HuH-7 (cell line): ENCODE measurements at regions not wholly inside any gene's neighbourhood (a gene's known extent, or its start where the extent isn't known, plus 50 kb on each side); places are given as distances from the start of the nearest gene placed in this dataset.

Source experiments
- DNase-seq: peaks from one replicate; pipeline ENCODE4 v3.0.0; 2011; ENCODE audit warnings: low spot score

GRCh38 chr1:182193908-182194550 lies 132.5 kb upstream of the ZNF648 start:
- DNase-seq = no peak

DNA sequence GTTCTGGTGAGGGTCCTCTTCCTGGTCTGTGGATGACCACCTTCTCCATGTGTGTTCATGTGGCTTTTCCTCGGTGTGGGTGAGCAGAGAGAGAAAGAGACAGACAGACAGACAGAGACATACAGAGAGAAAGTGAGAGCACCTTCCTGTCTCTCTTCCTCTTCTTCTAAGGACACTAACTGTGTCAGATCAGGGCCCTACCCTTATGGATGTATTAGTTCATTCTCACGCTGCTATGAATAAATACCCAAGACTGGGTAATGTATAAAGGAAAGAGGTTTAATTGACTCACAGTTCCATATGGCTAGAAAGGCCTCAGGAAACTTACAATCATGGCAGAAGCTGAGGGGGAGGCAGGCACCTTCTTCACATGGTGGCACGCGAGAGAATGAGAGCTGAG lies 131.5 kb upstream of the ZNF648 start:
- DNase-seq = no peak

- DNase-seq = no peak
Observed at GRCh38 chr1:182192215-182192614, 130.7 kb upstream of the ZNF648 start.

DNA sequence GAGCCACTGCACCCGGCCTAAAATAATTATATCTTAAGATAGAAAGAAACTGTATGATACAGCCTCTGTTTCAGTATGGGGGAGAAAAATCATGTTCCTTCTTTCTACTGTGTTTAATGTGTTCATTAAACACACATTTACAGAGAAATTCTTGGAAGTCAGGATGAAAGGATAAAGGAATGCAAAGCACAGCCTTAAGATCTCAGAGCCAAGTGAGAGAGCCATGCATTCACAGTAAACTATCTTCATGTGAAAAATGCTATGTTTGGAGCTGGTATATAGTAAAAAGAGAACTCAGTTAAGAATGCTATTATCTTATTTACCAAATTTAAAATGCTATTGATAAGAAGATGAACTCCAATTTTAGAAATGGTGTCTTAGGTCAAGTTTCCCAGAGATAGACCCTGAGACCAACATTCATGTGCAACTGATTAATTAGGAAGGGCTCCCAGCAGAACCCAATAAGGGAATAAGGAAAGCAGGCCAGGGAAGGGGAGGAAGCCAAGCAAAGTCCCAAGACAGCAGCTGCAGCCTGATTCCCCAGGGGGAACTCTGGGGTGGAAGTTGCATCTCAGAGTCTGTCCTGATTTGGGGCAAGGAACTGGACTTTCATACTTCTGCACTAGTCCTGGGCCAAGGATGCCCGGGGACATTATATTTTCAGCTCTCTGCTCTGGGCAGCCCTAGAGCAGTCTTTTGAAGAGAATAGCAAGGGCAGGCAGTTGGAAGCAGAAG lies 130.0 kb upstream of the ZNF648 start:
- no peak for DNase-seq

- no peak for DNase-seq
Observed at GRCh38 chr1:182189535-182190066, 128.1 kb upstream of the ZNF648 start.

DNA sequence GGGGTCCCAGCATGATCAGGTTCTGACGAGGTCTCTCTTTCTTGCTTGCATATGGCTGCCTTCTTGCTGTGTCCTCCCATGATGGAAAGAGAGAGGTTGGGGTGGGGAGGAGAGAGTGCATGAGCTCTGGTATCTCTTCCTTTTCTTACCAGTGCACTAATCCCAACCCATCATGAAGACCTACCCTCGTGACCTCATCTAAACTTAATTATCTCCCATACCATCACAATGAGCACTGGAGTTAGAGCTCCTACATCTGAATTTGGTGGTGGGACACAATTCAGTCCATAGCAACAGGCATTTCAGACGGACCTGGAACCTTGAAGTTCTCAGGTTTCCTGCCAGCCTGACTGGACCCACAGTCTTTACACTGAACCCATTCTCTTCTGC lies 125.2 kb upstream of the ZNF648 start:
- DNase-seq = no peak

- DNase-seq = peak; percentile 24
Observed at GRCh38 chr1:182185842-182186756, 124.6 kb upstream of the ZNF648 start.

DNA sequence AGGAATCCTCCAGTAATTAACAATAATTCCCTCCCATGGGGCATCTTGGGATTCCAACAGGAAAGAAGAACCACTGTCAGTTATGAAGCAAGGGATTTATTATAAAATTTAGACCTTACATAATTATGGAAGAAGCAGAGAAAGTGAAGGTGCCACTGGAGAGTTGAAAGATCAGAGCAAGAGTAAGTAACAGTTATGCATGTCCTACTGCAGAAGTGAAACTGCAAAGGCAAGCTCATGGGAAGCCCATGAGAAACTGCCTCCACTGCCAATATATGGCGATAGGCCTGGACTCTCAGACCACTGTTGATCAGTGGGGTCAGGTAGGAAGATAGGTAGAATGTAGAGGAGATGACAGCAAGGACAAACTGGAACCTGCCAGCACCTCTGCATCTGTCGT lies 123.6 kb upstream of the ZNF648 start:
- DNase-seq = no peak

GRCh38 chr1:182183606-182184005 lies 122.1 kb upstream of the ZNF648 start:
- DNase-seq = no peak

DNA sequence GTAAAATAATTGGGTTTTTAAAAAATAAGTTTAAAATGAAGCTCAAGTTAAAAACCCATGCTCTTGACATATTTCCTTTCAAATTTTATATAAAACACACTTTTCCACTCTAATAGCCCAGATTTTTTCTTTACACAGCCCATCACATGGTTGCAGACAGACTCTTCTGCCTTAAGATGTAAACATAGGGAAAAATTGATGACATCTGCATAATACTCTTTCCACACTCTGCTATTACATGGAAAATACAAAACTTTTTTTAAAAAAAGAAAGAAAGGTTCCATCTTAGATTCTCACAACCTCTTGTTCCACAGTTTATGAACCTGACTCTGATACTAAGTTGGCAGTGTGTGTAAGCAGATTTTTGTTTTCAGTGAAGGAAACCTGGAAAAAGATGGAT lies 120.8 kb upstream of the ZNF648 start:
- DNase-seq = no peak

DNA sequence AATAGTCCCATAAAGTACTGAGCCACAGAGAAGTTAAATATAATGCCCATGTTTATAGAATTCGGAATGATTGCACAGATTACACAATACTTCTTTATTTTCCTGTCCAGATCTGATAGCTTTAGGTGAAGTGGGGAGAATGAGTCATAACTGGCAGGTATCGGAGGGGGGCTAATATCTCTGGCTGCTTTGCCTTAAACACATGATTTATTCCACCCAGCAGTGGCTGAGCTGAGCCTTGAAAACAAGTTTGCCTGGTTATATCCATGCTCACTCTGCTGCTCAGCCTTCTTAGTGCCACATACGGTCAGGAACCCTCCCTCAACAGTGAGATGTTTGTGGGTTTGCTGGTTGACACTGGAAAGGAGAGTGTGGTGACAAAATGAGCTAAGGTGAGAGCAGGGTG lies 119.7 kb upstream of the ZNF648 start:
- DNase-seq = no peak

DNA sequence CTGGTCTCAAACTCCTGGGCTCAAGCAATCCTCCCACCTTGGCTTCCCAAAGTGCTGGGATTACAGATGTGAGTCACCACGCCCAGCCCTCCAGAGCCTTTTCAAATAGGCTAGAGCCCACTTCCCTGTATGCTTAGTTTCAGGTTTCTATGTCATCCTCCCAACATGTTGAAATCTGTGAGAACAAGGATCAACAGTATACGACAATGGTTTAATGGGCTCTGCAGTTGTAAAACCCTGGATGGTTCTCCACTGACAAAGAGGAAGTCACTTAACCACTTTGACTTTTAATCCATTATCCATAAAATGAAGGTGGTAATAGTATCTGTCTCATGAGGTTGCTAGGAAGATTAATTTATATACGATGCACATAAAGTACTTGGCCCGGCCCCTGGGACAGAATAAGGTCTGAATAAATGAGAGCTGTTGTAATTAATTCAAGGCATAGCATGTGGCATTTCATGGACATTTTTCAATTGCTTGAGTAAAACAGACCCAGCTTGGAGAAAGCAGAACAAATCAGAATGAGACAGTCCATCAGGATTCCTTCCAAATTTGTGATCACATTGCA lies 113.9 kb upstream of the ZNF648 start:
- peak; percentile 47 for DNase-seq

- DNase-seq = no peak
Observed at GRCh38 chr1:182174513-182174855, 113.0 kb upstream of the ZNF648 start.

DNA sequence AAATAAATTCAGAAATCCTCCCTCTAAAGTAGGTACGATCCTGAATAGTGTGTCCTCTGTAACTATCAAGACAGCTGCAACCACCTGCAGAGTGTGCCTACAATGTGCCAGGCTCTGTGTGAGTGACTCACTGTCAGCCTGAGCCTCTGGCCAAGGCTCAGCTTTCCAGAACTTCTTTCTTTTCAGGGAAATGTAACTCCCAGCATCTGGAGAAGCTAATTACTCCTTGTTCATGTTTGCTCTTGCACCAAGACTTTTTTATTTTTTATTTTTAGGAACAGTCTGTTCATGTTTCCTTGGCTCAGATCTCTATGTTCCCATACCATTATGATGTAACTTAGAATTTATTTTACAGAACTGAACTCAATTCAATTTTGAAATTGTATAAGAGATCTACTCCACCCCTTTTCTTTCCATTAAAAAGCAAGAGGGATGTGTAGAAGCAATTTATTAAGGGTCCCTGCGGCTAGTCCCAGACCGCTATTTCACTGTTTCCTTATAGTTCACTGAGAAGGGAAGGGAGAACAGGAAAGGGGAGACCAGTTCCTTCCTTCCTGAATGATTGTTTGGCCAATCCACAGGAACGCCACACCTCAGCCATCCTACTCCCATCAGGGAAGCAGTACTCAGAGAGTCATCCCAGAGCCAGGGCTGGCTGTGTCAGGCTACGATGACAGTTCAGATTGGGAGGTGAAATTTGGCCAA lies 112.4 kb upstream of the ZNF648 start:
- DNase-seq = no peak

DNA sequence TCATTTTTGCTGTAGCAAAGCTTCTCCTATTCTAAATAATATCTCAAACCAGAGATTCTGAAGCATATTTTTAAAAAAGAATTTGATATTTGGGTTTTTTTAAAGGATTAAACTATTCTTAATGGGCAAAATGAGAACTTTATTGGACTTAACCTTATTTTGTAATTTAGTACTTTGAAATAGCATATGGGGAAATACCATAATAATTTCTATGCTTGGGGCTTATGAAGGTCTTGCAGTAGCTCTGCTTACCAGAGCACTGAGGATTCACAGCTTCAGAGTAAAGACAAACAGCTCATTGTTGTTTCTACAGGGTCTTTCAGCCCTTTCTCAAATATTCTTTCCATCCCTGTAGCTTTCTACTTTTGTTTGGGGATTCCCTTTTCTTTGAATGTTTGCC lies 111.2 kb upstream of the ZNF648 start:
- no peak for DNase-seq

DNA sequence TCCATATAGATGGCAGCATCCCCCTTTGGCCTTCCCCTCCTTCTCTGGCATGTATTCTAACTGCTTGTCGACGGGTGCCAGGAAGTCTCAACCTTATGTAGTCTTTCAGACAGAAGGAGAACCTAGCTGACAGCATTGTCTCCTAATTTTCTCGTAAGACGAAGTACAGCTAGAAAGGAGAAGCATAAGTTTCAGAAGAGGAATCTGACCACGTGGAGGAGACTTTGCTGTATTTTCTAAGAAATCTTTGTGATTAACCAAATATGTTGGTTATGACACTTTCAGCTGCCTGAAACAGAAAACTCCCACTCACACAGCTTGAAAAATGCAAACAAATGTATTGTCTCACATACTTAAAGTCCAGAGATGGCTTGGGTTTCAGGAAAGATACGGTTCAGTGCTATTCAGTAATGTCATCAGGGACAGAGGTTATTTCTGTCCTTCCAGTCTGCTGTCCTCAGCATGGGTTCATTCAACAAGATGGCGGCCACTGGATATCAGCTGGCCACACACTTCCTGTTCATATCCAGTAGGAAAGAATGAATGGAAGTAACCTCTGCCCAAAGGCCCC lies 109.5 kb upstream of the ZNF648 start:
- DNase-seq = no peak

DNA sequence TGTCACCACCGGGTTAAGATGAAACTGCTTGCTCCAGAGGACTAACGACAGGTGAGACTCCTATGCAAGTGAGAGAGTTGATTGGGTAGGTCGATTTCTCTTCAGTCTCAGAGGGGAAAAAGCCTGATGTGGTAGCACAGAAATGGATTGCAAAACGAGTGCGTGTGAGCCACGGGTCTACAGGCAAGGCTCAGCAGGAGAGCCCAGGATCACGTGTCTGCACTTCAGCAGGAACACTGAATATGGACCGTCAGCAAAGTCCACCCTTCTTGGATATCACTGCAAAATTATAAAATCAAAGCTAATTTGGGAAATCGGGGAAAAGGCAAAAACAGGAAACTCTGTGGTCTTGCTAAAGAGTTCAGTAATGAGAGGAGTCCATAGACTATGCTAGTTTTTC lies 107.7 kb upstream of the ZNF648 start:
- no peak for DNase-seq

DNA sequence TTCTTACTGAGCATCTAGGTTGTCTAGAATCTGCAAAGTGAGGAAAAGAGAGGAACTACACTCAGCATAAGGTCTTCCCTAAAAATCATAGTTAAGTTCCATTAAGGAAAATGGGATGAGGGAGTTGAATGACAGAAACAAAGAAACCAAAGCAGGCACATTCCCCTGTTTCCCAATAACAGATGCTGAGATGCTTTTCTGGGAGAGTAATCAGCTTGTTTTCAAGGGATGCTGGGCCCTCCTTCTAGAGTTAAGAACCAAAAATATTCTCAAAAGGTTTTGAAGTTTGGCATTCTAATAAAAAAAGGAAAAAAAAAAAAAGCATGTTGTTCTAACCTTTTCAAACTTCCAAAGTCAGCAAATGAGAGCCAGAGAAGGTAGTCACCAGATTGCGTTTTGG lies 105.2 kb upstream of the ZNF648 start:
- DNase-seq = no peak

DNA sequence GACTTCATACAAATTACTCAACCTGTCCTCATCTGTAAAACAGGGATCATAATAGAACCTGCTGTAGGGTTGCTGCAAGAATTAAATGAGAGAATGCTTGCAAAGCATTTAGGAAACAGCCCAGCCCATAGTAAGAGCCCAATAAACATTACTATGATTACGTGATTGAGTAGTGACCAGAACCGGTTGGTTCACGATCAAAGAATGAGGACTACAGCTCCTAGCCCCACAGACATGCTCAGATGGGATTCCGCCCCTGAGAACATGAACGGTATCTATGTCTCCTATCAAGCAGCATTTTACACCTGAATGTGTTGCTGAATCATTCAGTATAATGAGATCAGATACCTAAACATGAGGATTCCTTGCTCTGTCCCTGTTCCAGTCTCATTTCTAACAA lies 104.8 kb upstream of the ZNF648 start:
- no peak for DNase-seq

- no peak for DNase-seq
Observed at GRCh38 chr1:182164273-182164672, 102.8 kb upstream of the ZNF648 start.

GRCh38 chr1:182163821-182164223 lies 102.3 kb upstream of the ZNF648 start:
- no peak for DNase-seq
